Psoas muscle (tissue), 7 donors: ENCODE measurements at regions not wholly inside any gene's neighbourhood (a gene's known extent, or its start where the extent isn't known, plus 50 kb on each side); places are given as distances from the start of the nearest gene placed in this dataset.

ENCODE experiments used
- ATAC-seq, 4 donors: fragments of 200-7000 bp; cut with Tn5 transposase; one replicate each; pipeline ENCODE4 v1.9.1; 2020; ENCODE audit warnings: moderate library complexity in 3 of 4, mild to moderate bottlenecking in 2 of 4
- DNase-seq, 2 donors: peaks; one replicate each; pipeline ENCODE4 v3.0.0-alpha.2; 2020
- H3K27ac ChIP-seq: fragments of 200-600 bp; one replicate; pipeline ENCODE4 v1.8.0; 2022
- H3K27me3 ChIP-seq, 3 donors: fragments of 200-600 bp in 1 of 3; one replicate each; pipeline versions ENCODE4 v1.6.1 to v1.8.0; 2013 to 2022; ENCODE audit warnings: low read length in 2 of 3, mild to moderate bottlenecking in 2 of 3, moderate library complexity in 1 of 3; ENCODE audit not compliant: insufficient read depth in 3 of 3
- H3K36me3 ChIP-seq, 2 donors: fragments of 200-600 bp in 1 of 2; one replicate each; pipeline versions ENCODE4 v1.6.1 to v1.8.0; 2013 to 2022; ENCODE audit warnings: low read depth in 1 of 2, mild to moderate bottlenecking in 1 of 2, moderate library complexity in 1 of 2; ENCODE audit not compliant: insufficient read depth in 1 of 2
- H3K4me1 ChIP-seq: fragments of 200-600 bp; one replicate; pipeline ENCODE4 v1.8.0; 2022
- H3K4me3 ChIP-seq: fragments of 200-600 bp; one replicate; pipeline ENCODE4 v1.8.0; 2022; ENCODE audit warnings: mild to moderate bottlenecking
- H3K9me3 ChIP-seq: fragments of 200-600 bp; one replicate; pipeline ENCODE4 v1.8.0; 2022
- WGBS, 3 donors: extraction: QIAGEN DNeasy Blood & Tissue Kit; methylation state at CpG; one replicate each; pipeline versions ENCODE4 v1.1.6 to v1.1.7; 2013; 5-methylcytosine and 5-hydroxymethylcytosine counted together
- intact Hi-C, 2 donors: fragments of 100-400 bp; cut with DNase I; formaldehyde crosslinking; loops; one replicate each; pipeline versions ENCODE4 v1.11.0 to v1.14.2; 2022
- TF ChIP-seq, protein P1 (sequence below): fragments of 200-600 bp; IDR thresholded peaks from one replicate; pipeline ENCODE4 v1.8.0; 2022; ENCODE audit warnings: antibody characterized with exemption
- donor health status: healthy with polysubstance abuse.
- donor health status: DM: no; HTN: no; CAD: no; lungs with moderate emphysema.
- donor health status: Bipolar disorder and iron deficiency.
- donor health status: healthy.
- donor health status: DM: yes; HTN: yes; CAD: no.
- donor health status: DM: no; HTN: no; CAD: no.
- donor health status: DM: yes; HTN: yes; CAD: no.

DNA sequence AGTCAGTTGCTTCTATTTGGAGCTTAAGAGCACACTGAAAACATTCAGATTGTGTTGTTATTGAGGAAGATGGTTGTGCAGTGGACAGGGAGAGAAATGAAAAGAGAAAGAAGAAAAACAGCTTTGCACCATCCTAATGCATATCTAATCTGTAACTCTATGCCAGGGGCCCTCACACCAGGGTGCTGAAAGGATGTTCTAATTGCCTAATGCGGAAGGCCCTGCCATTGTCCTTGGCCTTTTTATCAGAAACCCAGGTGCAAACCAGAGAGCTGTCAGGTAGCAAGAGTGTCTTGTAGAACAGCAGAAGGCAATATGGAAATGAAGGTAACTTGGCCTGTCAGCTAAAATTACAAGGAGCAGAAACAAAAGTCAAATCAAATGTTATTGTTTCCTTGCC is 384.5 kb upstream of the PIK3R1 start:
- intact Hi-C loops: no loop called here
- Histone ChIP-seq H3K27me3 (no peaks in the 10 kb centered on the region), H3K36me3 (no peaks in the 10 kb centered on the region), H3K4me1 (no peaks in the 10 kb centered on the region), H3K4me3 (no peak overlapping the region), H3K27ac (no peak overlapping the region), H3K9me3 (no peaks in the 10 kb centered on the region)
- no peak for ATAC-seq
- 52 to 96% (median 89%) methylated on average over 1 of the region's 1 CpG for WGBS, 3 donors
- TF ChIP-seq, protein P1, sequence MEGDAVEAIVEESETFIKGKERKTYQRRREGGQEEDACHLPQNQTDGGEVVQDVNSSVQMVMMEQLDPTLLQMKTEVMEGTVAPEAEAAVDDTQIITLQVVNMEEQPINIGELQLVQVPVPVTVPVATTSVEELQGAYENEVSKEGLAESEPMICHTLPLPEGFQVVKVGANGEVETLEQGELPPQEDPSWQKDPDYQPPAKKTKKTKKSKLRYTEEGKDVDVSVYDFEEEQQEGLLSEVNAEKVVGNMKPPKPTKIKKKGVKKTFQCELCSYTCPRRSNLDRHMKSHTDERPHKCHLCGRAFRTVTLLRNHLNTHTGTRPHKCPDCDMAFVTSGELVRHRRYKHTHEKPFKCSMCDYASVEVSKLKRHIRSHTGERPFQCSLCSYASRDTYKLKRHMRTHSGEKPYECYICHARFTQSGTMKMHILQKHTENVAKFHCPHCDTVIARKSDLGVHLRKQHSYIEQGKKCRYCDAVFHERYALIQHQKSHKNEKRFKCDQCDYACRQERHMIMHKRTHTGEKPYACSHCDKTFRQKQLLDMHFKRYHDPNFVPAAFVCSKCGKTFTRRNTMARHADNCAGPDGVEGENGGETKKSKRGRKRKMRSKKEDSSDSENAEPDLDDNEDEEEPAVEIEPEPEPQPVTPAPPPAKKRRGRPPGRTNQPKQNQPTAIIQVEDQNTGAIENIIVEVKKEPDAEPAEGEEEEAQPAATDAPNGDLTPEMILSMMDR: no peak
- DNase-seq: no peak

DNA sequence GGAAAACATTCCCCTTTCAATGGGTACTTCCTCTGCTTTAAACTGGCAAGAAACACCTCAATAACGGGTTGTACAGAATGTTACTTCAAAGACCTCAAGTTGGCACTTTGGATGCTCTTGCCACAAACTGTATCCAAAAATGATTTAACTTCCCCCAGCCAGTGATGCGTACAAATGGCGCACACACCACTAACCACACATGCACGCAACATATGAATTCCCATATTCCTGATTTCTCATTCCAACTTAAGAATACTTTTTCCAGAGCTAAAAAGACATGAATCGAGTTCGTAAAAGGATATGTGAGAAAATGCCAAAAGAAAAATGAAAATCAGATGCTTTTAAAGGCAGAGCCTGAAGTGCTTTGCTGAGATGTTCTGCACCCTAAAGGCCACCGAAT is 388.0 kb upstream of the PIK3R1 start:
- no peak overlapping the region for H3K27ac ChIP-seq
- 86 to 89% (median 86%) methylated on average over 7 of the region's 7 CpGs for WGBS, 3 donors
- TF ChIP-seq, protein P1: no peak
- ATAC-seq: no peak
- intact Hi-C loops: no loop called here
- H3K36me3 ChIP-seq: no peaks in the 10 kb centered on the region
- no peak for DNase-seq
- H3K4me1 ChIP-seq: no peaks in the 10 kb centered on the region
- no peak overlapping the region for H3K4me3 ChIP-seq
- H3K27me3 ChIP-seq: no peaks in the 10 kb centered on the region
- no peaks in the 10 kb centered on the region for H3K9me3 ChIP-seq

DNA sequence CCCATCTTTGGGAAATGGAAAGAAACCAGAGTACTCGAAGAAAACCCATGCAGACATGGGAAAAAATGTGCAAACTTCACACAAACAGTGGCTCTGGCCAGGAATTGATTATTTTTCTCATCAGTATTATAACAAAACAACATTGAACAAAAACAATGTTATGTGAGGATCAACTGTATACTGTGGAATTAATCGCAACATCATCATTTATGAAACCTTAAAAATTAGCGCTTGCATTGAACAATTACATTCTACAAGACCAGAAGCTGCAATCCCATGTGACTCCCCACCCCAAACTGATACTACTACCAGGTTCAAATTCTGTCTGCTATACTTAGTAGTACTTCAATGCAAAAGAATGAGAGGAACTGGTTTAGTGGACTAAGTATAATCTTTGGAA is 390.7 kb upstream of the PIK3R1 start:
- H3K4me3 ChIP-seq: no peak overlapping the region
- ATAC-seq (no peak), DNase-seq (no peak)
- TF ChIP-seq, protein P1: no peak
- H3K27me3 ChIP-seq: no peaks in the 10 kb centered on the region
- no peaks in the 10 kb centered on the region for H3K36me3 ChIP-seq
- H3K9me3 ChIP-seq: no peaks in the 10 kb centered on the region
- no peaks in the 10 kb centered on the region for H3K4me1 ChIP-seq
- H3K27ac ChIP-seq: no peak overlapping the region
- WGBS, 3 donors: 77 to 78% (median 77%) methylated on average over 3 of the region's 3 CpGs
- intact Hi-C loops: no loop called here

DNA sequence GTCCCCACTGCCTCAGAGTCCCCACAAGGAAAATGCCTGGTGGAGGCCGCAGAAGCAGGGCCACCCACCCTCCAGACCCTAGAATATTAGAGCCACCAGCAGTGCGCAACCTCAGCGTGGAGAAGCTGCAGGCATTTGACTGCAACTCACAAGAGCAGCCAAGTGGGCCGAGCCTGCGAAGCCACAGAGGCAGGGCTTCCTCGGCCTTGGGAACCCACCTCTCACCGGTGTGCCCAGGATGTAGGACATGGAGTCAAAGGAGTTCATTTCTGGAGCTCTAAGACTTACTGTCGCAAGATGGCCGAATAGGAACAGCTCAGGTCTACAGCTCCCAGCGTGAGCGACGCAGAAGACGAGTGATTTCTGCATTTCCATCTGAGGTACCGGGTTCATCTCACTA is 397.9 kb upstream of the PIK3R1 start:
- Histone ChIP-seq H3K27me3 (no peaks in the 10 kb centered on the region), H3K27ac (no peak overlapping the region), H3K9me3 (no peaks in the 10 kb centered on the region), H3K4me1 (peaks cover 19% of the 10 kb centered on the region), H3K4me3 (no peak overlapping the region), H3K36me3 (no peaks in the 10 kb centered on the region)
- WGBS, 3 donors: 94 to 96% (median 96%) methylated on average over 14 of the region's 14 CpGs
- TF ChIP-seq, protein P1: no peak
- no peak for ATAC-seq
- DNase-seq: no peak
- intact Hi-C loops: no loop called here

DNA sequence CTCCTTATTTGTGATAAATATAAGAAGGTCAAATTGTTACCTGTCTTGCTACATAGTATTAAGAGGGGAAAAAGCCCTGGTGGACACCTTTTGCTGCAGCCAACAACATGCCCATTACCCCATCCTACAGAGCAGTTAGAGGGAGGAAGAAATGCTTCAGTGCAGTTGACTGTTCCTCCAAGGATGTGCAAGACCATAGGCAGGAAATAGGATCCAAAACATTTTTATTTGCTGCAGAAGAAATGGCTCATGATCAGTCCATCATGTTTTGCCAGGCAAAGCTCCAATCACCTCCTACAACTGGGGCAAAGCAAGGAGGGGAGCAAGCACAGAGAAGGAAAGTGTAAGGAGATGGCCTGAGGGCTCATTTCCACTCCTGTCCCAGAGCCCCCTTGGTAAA is 399.1 kb upstream of the PIK3R1 start:
- intact Hi-C loops: no loop called here

More for the DNA sequence above, 399.1 kb upstream of the PIK3R1 start:
- Histone ChIP-seq H3K9me3 (no peaks in the 10 kb centered on the region), H3K27me3 (no peaks in the 10 kb centered on the region), H3K27ac (no peak overlapping the region), H3K4me3 (no peak overlapping the region), H3K36me3 (no peaks in the 10 kb centered on the region), H3K4me1 (peaks cover 19% of the 10 kb centered on the region)
- TF ChIP-seq, protein P1: no peak
- ATAC-seq (no peak), DNase-seq (no peak)
